Fibroblast of gingiva (primary cell): ENCODE measurements at regions not wholly inside any gene's neighbourhood (a gene's known extent, or its start where the extent isn't known, plus 50 kb on each side); places are given as distances from the start of the nearest gene placed in this dataset.
"Not testable (repeated sequence)": the region's sequence is repeated elsewhere in the genome, so short reads cannot be mapped to it uniquely, and the experiment has no call there.

ENCODE experiments used
- DNase-seq: peaks from one replicate; pipeline ENCODE4 v3.0.0-alpha.2; 2011; ENCODE audit warnings: low read depth

DNA sequence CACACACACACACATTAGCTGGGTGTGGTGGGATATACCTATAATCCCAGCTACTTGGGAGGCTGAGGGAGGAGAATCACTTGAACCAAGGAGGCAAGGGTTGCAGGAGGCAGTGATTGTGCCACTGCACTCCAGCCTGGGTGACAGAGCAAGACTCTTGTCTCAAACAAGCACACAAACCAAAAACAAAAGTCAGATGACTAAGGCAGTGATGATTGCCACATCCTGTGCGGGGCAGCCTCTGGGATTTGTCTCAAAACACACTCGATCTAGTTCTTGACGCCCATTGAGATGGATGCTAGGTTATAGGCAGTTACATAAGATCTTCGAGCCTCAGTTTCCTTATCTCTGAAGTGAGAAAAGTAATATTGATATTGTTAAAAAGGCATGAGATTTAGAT, 57.8 kb upstream of the NBPF8 start:
- peak; percentile 24 for DNase-seq

- DNase-seq = not testable (repeated sequence)
These were observed 58.7 kb upstream of the NBPF8 start for GRCh38 chr1:120356170-120356569.

- peak; percentile 37 for DNase-seq
These were observed 60.1 kb upstream of the NBPF8 start for GRCh38 chr1:120354618-120355184.

GRCh38 chr1:120342231-120343073, 72.4 kb upstream of the NBPF8 start:
- DNase-seq = not testable (repeated sequence)

DNA sequence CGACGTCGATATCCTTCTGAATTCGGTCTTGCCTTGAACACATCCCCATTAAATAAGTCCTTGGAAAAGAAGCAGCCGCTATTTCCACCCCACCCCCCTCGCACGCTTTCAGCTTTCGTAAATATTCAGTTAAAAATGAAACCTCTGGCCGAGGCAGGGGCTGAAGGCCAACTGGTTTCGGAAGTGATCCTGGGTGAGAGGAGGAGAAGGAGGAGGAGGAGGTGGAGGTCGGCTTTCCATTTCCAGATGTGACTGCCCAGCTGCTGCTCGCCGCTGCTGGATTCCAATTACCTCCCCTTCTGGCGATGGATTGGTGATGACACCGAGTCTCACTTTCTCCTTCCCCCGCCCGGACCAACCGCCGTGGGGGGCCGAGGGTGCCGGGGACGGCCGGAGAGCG, 73.1 kb upstream of the NBPF8 start:
- DNase-seq = peak; percentile 55

DNA sequence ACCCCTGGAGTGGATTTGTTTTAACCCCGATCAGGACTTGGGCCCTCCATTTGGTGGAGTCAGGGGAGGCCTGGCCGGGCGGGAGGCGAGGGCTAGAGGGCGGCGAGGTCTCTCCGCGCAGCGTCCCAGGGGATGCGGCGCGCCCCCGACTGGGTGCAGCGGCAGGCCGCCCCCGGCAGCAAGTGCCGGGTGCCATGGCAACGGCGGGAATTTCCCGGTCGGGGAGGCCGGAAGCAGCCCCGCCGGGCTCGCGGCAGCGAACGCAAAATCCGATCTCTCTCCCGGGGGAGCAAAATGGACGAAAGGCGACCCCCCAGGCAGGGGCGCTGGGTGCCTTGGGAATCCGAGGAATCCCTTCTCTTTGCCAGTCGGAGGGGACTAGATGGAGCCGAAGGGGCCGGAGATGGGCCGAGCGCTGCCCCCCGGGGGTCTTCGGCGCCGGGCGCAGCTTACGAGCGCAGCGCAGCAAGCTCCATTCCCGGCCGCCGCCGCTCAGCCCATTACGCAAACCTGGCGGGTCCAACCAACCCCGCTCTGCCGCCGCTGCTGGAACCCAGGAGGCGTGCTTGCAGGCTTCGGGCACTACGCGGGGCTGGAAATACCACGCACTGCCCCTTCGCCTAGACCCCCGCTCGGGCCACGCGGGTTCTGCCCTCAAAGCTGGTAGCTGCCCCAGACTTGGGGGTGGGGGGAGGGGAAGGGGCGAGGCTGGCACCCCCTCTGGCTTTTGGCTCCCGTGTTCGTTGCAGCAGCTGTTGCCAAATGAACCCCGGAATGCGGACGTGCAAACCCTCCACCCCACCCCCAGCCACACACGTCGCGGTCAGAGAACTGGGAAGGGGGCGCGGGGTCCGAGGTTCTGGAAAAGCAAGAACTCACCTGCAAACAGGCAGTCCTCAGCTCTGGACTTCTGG, 73.7 kb upstream of the NBPF8 start:
- not testable (repeated sequence) for DNase-seq

DNA sequence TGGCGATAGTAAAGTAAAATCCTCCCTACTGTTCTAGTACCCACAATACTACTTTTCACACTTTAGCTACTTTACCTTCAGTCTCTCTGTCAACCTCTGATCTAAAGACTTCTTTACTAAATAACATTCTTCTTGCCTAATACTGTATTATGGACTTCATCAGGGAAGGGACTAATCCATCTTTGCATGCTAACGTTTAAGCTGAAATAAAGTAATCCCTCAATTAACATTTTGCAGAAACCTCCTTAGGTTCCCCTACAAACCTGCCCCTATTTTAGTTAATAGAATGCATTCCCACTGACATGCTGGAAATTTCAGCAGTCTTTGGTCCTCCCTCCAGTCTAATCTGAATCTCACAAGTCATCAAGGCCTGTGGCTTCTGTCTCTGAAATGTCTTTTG, 99.1 kb upstream of the NBPF8 start:
- DNase-seq = not testable (repeated sequence)

- not testable (repeated sequence) for DNase-seq
These were observed 102.9 kb upstream of the NBPF8 start for GRCh38 chr1:120311930-120312329.

DNA sequence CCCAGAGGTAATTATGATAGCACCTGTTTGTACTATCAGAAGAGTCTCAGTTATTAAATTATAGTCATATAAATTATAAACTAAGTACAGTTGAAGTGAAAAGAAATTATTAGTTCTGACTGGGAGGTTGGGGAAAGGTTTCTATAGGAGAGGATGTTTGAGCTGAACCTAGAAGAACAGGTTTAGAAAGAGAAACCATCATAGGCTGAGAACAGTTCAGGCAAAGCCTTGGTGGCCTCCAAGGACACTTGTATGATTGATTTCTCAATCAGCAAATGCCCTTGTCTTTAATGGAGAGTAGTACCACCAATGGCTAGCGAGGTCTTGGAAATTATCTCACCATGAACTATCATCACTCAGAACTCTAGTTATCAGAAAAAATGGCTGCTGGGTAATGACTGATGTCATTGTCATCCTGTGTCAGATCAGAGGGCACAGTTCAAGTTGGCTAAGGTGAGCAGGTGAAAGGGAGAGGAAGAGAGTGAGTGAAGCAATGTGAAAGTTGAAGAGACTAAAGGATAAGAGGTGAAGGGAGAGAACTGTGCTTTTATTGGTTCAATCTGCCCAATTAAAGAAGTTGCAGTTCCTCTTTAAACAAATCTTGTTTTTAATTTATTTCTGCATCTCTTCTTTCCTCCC, 105.8 kb upstream of the NBPF8 start:
- DNase-seq = not testable (repeated sequence)

- not testable (repeated sequence) for DNase-seq
These were observed 109.8 kb upstream of the NBPF8 start for GRCh38 chr1:120305046-120305445.

DNA sequence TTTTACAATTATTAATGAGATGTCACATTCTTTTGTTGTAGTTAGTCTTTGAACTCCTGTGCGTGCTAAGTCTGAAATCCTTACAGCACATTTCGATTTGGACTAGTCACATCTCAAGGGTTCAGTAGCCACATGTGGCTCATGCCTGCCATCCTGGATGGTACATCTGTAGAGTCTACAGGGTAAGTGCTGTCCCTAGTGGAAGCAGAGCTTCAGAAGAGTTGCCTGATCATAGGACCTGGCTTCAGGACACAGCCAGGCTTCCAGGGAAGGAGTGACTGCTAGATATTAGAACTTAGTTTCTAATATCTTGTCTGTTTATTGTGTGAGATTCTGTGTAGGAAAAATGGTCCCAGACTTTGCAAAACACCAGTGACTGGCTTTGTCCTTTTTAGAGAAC, 110.5 kb upstream of the NBPF8 start:
- DNase-seq = not testable (repeated sequence)

DNA sequence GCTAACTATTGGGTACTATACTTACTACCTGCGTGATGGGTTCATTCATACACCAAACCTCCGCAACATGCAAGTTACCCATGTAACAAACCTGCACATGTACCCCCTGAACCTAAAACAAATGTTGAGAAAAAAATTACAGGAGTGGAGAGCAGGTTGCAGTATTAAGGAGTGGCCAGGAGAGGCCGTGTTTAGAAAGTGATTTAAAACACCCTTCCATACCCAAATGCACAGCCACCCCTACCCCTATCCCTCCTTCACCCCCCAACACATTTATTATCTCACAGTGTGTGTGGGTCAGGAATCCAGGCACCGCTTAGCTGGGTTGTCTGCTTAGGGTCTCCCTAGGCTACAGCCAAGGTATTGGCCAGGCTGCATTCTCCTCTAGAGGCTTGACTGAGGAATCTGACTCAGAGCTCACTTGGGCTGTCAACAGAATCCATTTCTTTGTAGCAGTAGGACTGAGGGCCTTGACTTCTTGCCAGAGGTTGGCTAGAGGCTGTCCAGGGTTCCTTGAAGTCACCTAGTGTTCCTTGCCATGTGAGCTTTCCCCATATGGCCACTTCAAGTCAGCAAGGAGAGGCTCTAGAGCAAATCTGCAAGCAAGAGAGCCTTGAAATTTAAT, 115.3 kb upstream of the NBPF8 start:
- not testable (repeated sequence) for DNase-seq

DNA sequence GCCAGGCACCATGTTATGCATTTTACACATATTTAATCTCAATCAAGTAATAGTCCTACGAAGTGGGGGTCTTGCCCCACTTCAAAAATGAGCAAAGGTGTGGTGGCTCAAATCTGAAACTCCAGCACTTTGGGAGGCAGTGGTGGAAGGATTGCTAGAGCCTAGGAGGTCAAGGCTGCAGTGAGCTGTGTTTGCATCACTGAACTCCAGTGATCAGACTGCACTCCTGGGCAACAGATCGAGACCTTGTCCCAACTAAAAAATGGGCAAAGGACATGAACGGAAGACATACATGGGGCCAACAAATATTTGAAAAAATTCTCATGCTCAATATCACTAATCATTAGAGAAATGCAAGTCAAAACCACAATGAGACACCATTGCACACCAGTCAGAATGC, 116.3 kb upstream of the NBPF8 start:
- not testable (repeated sequence) for DNase-seq

- not testable (repeated sequence) for DNase-seq
These were observed 117.4 kb upstream of the NBPF8 start for GRCh38 chr1:120297345-120297953.

DNA sequence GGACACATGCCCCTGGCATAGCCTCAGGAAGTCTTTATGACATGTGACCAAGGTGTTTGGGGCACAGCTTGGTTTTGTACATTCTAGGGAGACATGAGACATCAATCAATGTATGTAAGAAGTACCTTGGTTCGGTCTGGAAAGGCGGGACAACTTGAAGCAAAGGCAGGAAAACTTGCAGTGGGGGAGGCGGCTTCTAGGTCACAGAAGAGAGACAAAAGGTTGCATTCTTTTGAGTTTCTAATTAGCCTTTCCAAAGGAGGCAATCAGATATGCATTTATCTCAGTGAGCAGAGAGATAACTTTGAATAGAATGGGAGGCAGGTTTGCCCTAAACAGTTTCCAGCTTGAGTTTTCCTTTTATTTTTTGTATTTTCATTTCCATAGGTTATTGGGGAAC, 113.8 kb upstream of the SEC22B start:
- not testable (repeated sequence) for DNase-seq

DNA sequence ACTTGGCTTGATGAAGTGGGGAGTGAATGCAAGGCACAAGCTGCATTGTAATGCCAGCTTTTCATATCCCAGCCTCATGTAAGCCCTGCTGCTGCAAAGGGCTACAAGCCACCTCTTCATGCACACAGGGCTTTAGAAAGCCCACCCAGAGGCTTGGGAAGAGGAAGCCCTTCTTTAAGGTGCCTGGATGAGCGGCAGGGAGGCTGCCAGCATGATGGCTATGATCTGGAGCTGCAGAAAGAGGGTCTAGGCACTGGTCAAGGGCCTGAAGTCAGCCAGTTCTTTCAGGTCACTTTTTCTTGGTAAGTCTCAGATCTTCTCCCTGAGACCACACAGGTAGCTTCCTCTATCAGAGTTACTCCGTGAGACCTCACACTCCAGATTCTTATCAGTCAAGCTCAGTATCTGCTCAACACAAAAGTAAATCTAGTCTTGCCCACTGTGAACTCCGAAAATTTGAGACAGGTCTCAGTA, 113.3 kb upstream of the SEC22B start:
- not testable (repeated sequence) for DNase-seq

DNA sequence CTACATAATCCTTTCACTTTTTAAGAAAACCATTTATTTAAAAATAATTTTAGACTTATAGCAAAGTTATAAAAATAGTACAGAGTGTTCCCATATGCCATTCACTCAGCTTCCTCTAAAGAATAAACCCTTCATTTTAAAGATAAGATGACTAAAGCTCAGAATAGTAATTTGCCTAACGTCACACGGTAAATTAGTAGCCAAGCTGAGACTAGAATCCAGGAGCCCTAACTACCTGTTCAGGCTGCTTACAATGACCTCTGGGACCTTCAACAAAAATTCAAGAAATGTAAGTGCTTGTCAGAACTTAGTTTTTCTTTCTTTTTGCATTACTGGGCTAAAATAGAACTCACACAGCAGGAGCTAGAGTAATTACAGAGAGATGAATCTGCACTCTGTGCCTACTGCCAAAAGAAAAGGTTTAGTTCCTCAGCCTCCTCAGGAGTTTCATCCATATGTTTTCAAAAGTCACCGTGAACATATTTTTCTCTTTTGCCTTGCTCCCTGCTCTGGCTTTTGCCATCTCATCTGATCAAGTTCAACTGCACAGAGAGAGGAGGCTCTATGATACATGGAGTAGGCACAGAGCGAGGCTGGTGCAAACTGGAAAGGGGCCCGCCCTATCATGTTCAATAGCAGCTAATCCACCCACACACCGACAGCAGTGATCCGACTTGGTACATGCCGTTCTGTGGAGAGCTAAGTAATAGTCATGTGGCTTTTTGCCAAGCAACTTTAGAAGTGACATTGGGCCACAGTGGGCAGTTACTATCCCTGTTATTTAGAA, 112.7 kb upstream of the SEC22B start:
- not testable (repeated sequence) for DNase-seq

GRCh38 chr1:120288167-120288566, 111.8 kb upstream of the SEC22B start:
- DNase-seq = not testable (repeated sequence)

DNA sequence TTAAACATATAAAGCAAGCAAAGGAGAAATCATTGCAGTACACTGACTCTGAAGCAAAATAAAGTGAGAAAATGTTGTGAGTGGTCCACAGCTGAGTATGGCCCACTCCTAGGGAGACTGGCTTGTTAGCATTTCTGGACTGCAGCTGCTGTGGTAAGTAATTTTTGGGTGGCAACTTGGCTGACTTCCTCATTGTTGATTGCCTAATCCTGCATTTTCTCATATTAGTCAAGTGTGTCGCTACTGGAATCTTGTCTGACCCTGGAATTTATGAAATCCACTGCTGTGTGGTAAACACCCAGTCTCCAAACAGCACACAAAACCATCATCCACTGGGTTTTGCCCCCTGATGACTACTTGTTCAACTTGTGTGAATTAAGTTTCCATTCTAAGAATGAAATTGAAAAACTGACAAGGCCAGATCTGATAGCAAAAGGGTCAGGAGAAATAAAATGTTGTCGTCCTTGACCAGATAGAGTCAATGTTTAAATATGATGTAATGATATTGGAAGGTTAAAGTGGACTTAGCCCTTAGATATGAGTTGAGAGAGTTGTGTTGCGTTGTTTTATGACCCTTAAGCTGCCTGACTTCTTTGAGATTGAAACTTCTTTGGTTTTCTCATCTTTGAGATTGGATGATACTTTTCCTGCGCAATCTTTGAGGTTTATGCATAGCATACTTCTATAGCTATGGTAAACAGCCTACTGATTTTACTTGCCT, 106.6 kb upstream of the SEC22B start:
- DNase-seq = not testable (repeated sequence)
